ENCODE measurements at regions not wholly inside any gene's neighbourhood (a gene's known extent, or its start where the extent isn't known, plus 50 kb on each side); places are given as distances from the start of the nearest gene placed in this dataset.

DNA sequence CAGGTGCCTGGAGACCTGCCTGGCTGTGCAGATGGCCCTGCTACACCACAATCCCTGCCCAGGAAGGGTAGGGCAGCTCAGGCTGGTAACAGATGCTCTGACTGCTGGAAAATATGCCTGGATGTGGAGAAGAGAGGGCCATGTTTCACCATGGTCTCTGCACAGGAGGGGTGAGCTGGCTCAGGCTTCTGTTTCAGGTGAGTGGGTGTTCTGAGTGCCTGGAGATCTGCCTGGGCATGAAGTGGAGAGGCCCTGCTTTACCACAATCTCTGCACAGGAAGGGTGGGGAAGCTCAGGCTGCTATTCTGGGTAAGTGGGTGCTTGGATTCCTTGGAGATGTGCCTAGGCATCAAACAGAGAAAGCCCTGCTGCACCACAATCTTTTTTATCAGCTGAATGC, 350.1 kb downstream of the KIF20B start:
- H3K27ac ChIP-seq (ENCODE audit: low read depth in 1 of 2, low read length in 2 of 2): no peak overlapping the region
- DNase-seq (no peak), ATAC-seq (ENCODE audit: poor library complexity) (no peak)
- Mint-ChIP-seq H3K4me1 (ENCODE audit: low read depth) (no peaks in the 10 kb centered on the region), H3K9me3 (no peaks in the 10 kb centered on the region), H3K4me3 (no peak overlapping the region), H3K27me3 (peaks cover 5% of the 10 kb centered on the region), H3K36me3 (ENCODE audit: low read depth) (no peaks in the 10 kb centered on the region), H3K27ac (no peak overlapping the region)
- CTCF ChIA-PET: no interaction called here
- H3K9me3 ChIP-seq (ENCODE audit: control insufficient read depth in 1 of 2, insufficient read depth in 1 of 2, low read length in 2 of 2): peaks cover 0 to 5% of the 10 kb centered on the region in 2 experiments
- no peaks in the 10 kb centered on the region for H3K36me3 ChIP-seq (ENCODE audit: insufficient read depth, low read length)
- intact Hi-C loops (cut with DNase I, micrococcal nuclease): no loop called here
- no peaks in the 10 kb centered on the region for H3K27me3 ChIP-seq (ENCODE audit: control insufficient read depth in 1 of 2, insufficient read depth in 2 of 2, low read length in 2 of 2)
- POLR2A ChIA-PET: no interaction called here
- TF ChIP-seq, protein P1, sequence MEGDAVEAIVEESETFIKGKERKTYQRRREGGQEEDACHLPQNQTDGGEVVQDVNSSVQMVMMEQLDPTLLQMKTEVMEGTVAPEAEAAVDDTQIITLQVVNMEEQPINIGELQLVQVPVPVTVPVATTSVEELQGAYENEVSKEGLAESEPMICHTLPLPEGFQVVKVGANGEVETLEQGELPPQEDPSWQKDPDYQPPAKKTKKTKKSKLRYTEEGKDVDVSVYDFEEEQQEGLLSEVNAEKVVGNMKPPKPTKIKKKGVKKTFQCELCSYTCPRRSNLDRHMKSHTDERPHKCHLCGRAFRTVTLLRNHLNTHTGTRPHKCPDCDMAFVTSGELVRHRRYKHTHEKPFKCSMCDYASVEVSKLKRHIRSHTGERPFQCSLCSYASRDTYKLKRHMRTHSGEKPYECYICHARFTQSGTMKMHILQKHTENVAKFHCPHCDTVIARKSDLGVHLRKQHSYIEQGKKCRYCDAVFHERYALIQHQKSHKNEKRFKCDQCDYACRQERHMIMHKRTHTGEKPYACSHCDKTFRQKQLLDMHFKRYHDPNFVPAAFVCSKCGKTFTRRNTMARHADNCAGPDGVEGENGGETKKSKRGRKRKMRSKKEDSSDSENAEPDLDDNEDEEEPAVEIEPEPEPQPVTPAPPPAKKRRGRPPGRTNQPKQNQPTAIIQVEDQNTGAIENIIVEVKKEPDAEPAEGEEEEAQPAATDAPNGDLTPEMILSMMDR (IDR thresholded peaks at IDR 0.05): no peak
- no peaks in the 10 kb centered on the region for H3K4me1 ChIP-seq (ENCODE audit: insufficient read depth, low read length)
- no peak overlapping the region for H3K4me3 ChIP-seq (ENCODE audit: low read length)

DNA sequence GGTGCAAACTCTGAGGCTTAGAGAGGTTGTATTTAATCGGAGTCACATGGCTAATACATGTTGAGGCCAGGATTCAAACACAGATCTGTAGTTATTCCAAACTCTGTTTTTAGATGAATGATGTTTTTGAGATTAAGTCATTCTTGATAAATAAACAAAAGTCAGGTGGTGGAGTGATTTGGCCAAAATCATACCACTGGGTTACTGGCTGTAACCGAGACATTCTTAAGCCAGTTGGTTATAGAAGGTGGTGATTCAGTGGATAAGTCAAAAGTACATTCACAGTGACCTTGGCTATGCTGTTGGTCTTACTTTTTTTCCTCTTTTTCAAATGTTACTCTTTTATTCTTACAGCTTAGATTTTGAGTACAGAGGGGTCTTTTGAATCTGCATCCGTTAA, 361.4 kb downstream of the KIF20B start:
- Mint-ChIP-seq H3K4me3 (no peak overlapping the region), H3K36me3 (ENCODE audit: low read depth) (no peaks in the 10 kb centered on the region), H3K27me3 (no peaks in the 10 kb centered on the region), H3K27ac (no peak overlapping the region), H3K9me3 (no peaks in the 10 kb centered on the region), H3K4me1 (ENCODE audit: low read depth) (no peaks in the 10 kb centered on the region)
- Histone ChIP-seq H3K27me3 (ENCODE audit: control insufficient read depth in 1 of 2, insufficient read depth in 2 of 2, low read length in 2 of 2) (no peaks in the 10 kb centered on the region), H3K4me3 (ENCODE audit: low read length) (no peak overlapping the region), H3K27ac (ENCODE audit: low read depth in 1 of 2, low read length in 2 of 2) (no peak overlapping the region), H3K36me3 (ENCODE audit: insufficient read depth, low read length) (no peaks in the 10 kb centered on the region), H3K4me1 (ENCODE audit: insufficient read depth, low read length) (no peaks in the 10 kb centered on the region), H3K9me3 (ENCODE audit: control insufficient read depth in 1 of 2, insufficient read depth in 1 of 2, low read length in 2 of 2) (no peaks in the 10 kb centered on the region)
- TF ChIP-seq, protein P1 (IDR thresholded peaks at IDR 0.05): no peak
- CTCF ChIA-PET: no interaction called here
- intact Hi-C loops (cut with DNase I, micrococcal nuclease): no loop called here
- ATAC-seq (ENCODE audit: poor library complexity) (no peak), DNase-seq (no peak)
- POLR2A ChIA-PET: no interaction called here

DNA sequence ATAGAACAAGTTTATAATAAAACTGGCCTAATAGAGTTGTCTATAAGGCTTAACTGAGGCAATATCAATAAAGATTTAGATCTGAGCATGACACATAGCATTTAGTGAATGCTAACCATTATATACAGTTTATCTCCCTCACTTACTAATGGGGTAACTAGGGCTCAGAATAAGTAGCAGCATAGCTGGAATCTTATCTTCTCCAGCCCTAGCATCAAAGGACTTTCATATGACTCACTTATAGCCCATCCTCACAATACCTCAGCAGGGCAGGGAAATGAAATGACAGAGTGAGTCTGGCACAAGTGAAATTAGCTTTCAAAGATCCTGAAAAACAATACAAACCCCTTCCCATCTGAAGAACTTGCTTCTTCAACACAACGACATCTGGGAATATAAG, 362.9 kb downstream of the KIF20B start:
- Mint-ChIP-seq H3K27ac (no peak overlapping the region), H3K36me3 (ENCODE audit: low read depth) (no peaks in the 10 kb centered on the region), H3K4me1 (ENCODE audit: low read depth) (no peaks in the 10 kb centered on the region), H3K4me3 (no peak overlapping the region), H3K27me3 (no peaks in the 10 kb centered on the region), H3K9me3 (no peaks in the 10 kb centered on the region)
- no peaks in the 10 kb centered on the region for H3K36me3 ChIP-seq (ENCODE audit: insufficient read depth, low read length)
- no peaks in the 10 kb centered on the region for H3K9me3 ChIP-seq (ENCODE audit: control insufficient read depth in 1 of 2, insufficient read depth in 1 of 2, low read length in 2 of 2)
- no peak overlapping the region for H3K27ac ChIP-seq (ENCODE audit: low read depth in 1 of 2, low read length in 2 of 2)
- ChIA-PET POLR2A (no interaction called here), CTCF (no interaction called here)
- H3K27me3 ChIP-seq (ENCODE audit: control insufficient read depth in 1 of 2, insufficient read depth in 2 of 2, low read length in 2 of 2): no peaks in the 10 kb centered on the region
- TF ChIP-seq, protein P1 (IDR thresholded peaks at IDR 0.05): no peak
- DNase-seq (no peak), ATAC-seq (ENCODE audit: poor library complexity) (no peak)
- H3K4me3 ChIP-seq (ENCODE audit: low read length): no peak overlapping the region
- no peaks in the 10 kb centered on the region for H3K4me1 ChIP-seq (ENCODE audit: insufficient read depth, low read length)
- intact Hi-C loops (cut with DNase I, micrococcal nuclease): no loop called here

Data from CD4-positive, alpha-beta T cell (primary cell).